Upper lobe of right lung (tissue), 1 donor: ENCODE measurements at regions not wholly inside any gene's neighbourhood (a gene's known extent, or its start where the extent isn't known, plus 50 kb on each side); places are given as distances from the start of the nearest gene placed in this dataset.

Source experiments
- ATAC-seq: fragments of 200-7000 bp; cut with Tn5 transposase; one replicate; pipeline ENCODE4 v1.9.1; 2020; ENCODE audit warnings: mild to moderate bottlenecking, moderate library complexity
- DNase-seq: peaks from one replicate; pipeline ENCODE4 v3.0.0-alpha.2; 2020
- H3K27ac ChIP-seq: fragments of 200-600 bp; one replicate; pipeline ENCODE4 v1.8.0; 2022
- H3K27me3 ChIP-seq: fragments of 200-600 bp; one replicate; pipeline ENCODE4 v1.8.0; 2022; ENCODE audit warnings: mild to moderate bottlenecking
- H3K36me3 ChIP-seq: fragments of 200-600 bp; one replicate; pipeline ENCODE4 v1.8.0; 2022
- H3K4me1 ChIP-seq: fragments of 200-600 bp; one replicate; pipeline ENCODE4 v1.8.0; 2022
- H3K4me3 ChIP-seq: fragments of 200-600 bp; one replicate; pipeline ENCODE4 v1.8.0; 2022; ENCODE audit warnings: mild to moderate bottlenecking
- H3K9me3 ChIP-seq: fragments of 200-600 bp; one replicate; pipeline ENCODE4 v1.8.0; 2022
- CTCF ChIP-seq: fragments of 200-600 bp; IDR thresholded peaks from one replicate; pipeline ENCODE4 v1.8.0; 2022; ENCODE audit warnings: antibody characterized with exemption
- intact Hi-C: fragments of 100-400 bp; cut with DNase I; formaldehyde crosslinking; loops from one replicate; pipeline ENCODE4 v1.11.0; 2022
- donor health status: DM: no; HTN: yes; CAD: no; lungs with severe emphysema.

GRCh38 chr1:30058970-30059369 lies 664.4 kb downstream of the MATN1 start:
- intact Hi-C loops = no loop called here
- ATAC-seq = no peak
- Histone ChIP-seq H3K4me3 (no peak overlapping the region), H3K4me1 (no peaks in the 10 kb centered on the region), H3K9me3 (no peaks in the 10 kb centered on the region), H3K36me3 (no peaks in the 10 kb centered on the region), H3K27ac (no peak overlapping the region), H3K27me3 (no peaks in the 10 kb centered on the region)
- TF ChIP-seq CTCF = no peak
- DNase-seq = no peak

GRCh38 chr1:30054126-30054525 lies 669.3 kb downstream of the MATN1 start:
- no peak for TF ChIP-seq CTCF
- DNase-seq (no peak), ATAC-seq (no peak)
- Histone ChIP-seq H3K4me3 (no peak overlapping the region), H3K36me3 (no peaks in the 10 kb centered on the region), H3K27me3 (no peaks in the 10 kb centered on the region), H3K9me3 (no peaks in the 10 kb centered on the region), H3K4me1 (no peaks in the 10 kb centered on the region), H3K27ac (no peak overlapping the region)
- intact Hi-C loops = no loop called here

- intact Hi-C loops = no loop called here
- Histone ChIP-seq H3K4me1 (no peaks in the 10 kb centered on the region), H3K27me3 (peaks cover 4% of the 10 kb centered on the region), H3K36me3 (no peaks in the 10 kb centered on the region), H3K9me3 (no peaks in the 10 kb centered on the region), H3K27ac (no peak overlapping the region), H3K4me3 (no peak overlapping the region)
- ATAC-seq (no peak), DNase-seq (peak; percentile 28)
- no peak for TF ChIP-seq CTCF
Measured at GRCh38 chr1:30052178-30052577, 671.2 kb downstream of the MATN1 start.

GRCh38 chr1:30051777-30052176 lies 671.6 kb downstream of the MATN1 start:
- Histone ChIP-seq H3K27ac (no peak overlapping the region), H3K4me3 (no peak overlapping the region), H3K27me3 (peaks cover 4% of the 10 kb centered on the region), H3K36me3 (no peaks in the 10 kb centered on the region), H3K4me1 (no peaks in the 10 kb centered on the region), H3K9me3 (no peaks in the 10 kb centered on the region)
- no peak for ATAC-seq
- DNase-seq = peak; percentile 29
- no peak for TF ChIP-seq CTCF
- intact Hi-C loops = no loop called here

- H3K27ac ChIP-seq = no peak overlapping the region
- H3K4me3 ChIP-seq = no peak overlapping the region
- H3K27me3 ChIP-seq = peaks cover 4% of the 10 kb centered on the region
- intact Hi-C loops = no loop called here
- no peaks in the 10 kb centered on the region for H3K4me1 ChIP-seq
- peak; percentile 26 for DNase-seq
- H3K36me3 ChIP-seq = no peaks in the 10 kb centered on the region
- H3K9me3 ChIP-seq = no peaks in the 10 kb centered on the region
- no peak for TF ChIP-seq CTCF
- ATAC-seq = no peak
Measured at GRCh38 chr1:30049748-30050296, 673.6 kb downstream of the MATN1 start.

- no peak for TF ChIP-seq CTCF
- no peak for ATAC-seq
- H3K9me3 ChIP-seq = no peaks in the 10 kb centered on the region
- H3K36me3 ChIP-seq = no peaks in the 10 kb centered on the region
- H3K4me3 ChIP-seq = no peak overlapping the region
- peaks cover 4% of the 10 kb centered on the region for H3K27me3 ChIP-seq
- intact Hi-C loops = no loop called here
- H3K4me1 ChIP-seq = no peaks in the 10 kb centered on the region
- DNase-seq = peak; percentile 17
- no peak overlapping the region for H3K27ac ChIP-seq
Measured at GRCh38 chr1:30048905-30049304, 674.5 kb downstream of the MATN1 start.
